ENCODE measurements at regions not wholly inside any gene's neighbourhood (a gene's known extent, or its start where the extent isn't known, plus 50 kb on each side); places are given as distances from the start of the nearest gene placed in this dataset.

GRCh38 chr7:51472873-51473272, 156.3 kb upstream of the COBL start:
- TF ChIP-seq ZFX (IDR thresholded peaks at IDR 0.05; ENCODE audit: borderline replicate concordance) (no peak), CTCF (IDR thresholded peaks at IDR 0.05) (no peak)
- H3K27ac ChIP-seq, result no peak overlapping the region

- H3K27ac ChIP-seq, result no peak overlapping the region
- TF ChIP-seq CTCF (IDR thresholded peaks at IDR 0.05), result no peak
- no peak for TF ChIP-seq ZFX (IDR thresholded peaks at IDR 0.05; ENCODE audit: borderline replicate concordance)
Measured at GRCh38 chr7:51471981-51472296, 155.3 kb upstream of the COBL start.

GRCh38 chr7:51471210-51471980, 154.8 kb upstream of the COBL start:
- no peak overlapping the region for H3K27ac ChIP-seq
- TF ChIP-seq CTCF (IDR thresholded peaks at IDR 0.05), result no peak
- TF ChIP-seq ZFX (IDR thresholded peaks at IDR 0.05; ENCODE audit: borderline replicate concordance), result no peak

GRCh38 chr7:51467384-51468017, 150.9 kb upstream of the COBL start:
- TF ChIP-seq CTCF (IDR thresholded peaks at IDR 0.05) (no peak), ZFX (IDR thresholded peaks at IDR 0.05; ENCODE audit: borderline replicate concordance) (no peak)
- no peak overlapping the region for H3K27ac ChIP-seq

- TF ChIP-seq CTCF (IDR thresholded peaks at IDR 0.05) (no peak), ZFX (IDR thresholded peaks at IDR 0.05; ENCODE audit: borderline replicate concordance) (no peak)
- H3K27ac ChIP-seq, result no peak overlapping the region
Measured at GRCh38 chr7:51459809-51460208, 143.2 kb upstream of the COBL start.

- no peak for TF ChIP-seq ZFX (IDR thresholded peaks at IDR 0.05; ENCODE audit: borderline replicate concordance)
- no peak for TF ChIP-seq CTCF (IDR thresholded peaks at IDR 0.05)
- H3K27ac ChIP-seq, result no peak overlapping the region
Measured at GRCh38 chr7:51458693-51459092, 142.1 kb upstream of the COBL start.

- TF ChIP-seq CTCF (IDR thresholded peaks at IDR 0.05), result no peak
- no peak for TF ChIP-seq ZFX (IDR thresholded peaks at IDR 0.05; ENCODE audit: borderline replicate concordance)
- H3K27ac ChIP-seq, result 0 out of 2 replicates have a peak overlapping the region, but pooled peaks have one; percentile 0
Measured at GRCh38 chr7:51457079-51457478, 140.5 kb upstream of the COBL start.

Data from 22Rv1 (cell line).